Muscle of back (tissue), 3 donors: ENCODE measurements at regions not wholly inside any gene's neighbourhood (a gene's known extent, or its start where the extent isn't known, plus 50 kb on each side); places are given as distances from the start of the nearest gene placed in this dataset.

Experiments used
- DNase-seq, 3 donors: peaks; one replicate each; pipeline versions ENCODE4 v3.0.0 to v3.0.0-alpha.2; 2013

GRCh38 chr1:115142616-115143015 lies 53.3 kb upstream of the TSPAN2 start:
- DNase-seq = no peak

GRCh38 chr1:115141145-115141454 lies 51.8 kb upstream of the TSPAN2 start:
- DNase-seq = no peak

GRCh38 chr1:115140442-115141144 lies 51.3 kb upstream of the TSPAN2 start:
- DNase-seq = no peak

GRCh38 chr1:115139381-115139780 lies 50.1 kb upstream of the TSPAN2 start:
- no peak for DNase-seq
